WTC11 (cell line): ENCODE measurements at regions not wholly inside any gene's neighbourhood (a gene's known extent, or its start where the extent isn't known, plus 50 kb on each side); places are given as distances from the start of the nearest gene placed in this dataset.

Source experiments
- ATAC-seq: fragments of 200-7000 bp; cut with Tn5 transposase; 2 replicates; pipeline ENCODE4 v1.10.0; 2021; ENCODE audit warnings: mild to moderate bottlenecking, moderate library complexity
- CTCF ChIA-PET: fragments of 300-600 bp; sonication (Branson Sonifier 250); formaldehyde crosslinking; loops from one replicate; lab custom pipeline; 2021; ENCODE audit warnings: antibody characterized with exemption; lab: Charles Lee
- POLR2A ChIA-PET: fragments of 350-600 bp; sonication (Branson Sonifier 250); formaldehyde crosslinking; loops from one replicate; lab custom pipeline; 2021; ENCODE audit warnings: antibody characterized with exemption; lab: Charles Lee
- DNase-seq: peaks from one replicate; pipeline ENCODE4 v3.0.0; 2021; ENCODE audit warnings: low spot score
- H3K27ac Mint-ChIP-seq: 2 replicates; pipeline ENCODE4 v1.8.0; 2021; ENCODE audit warnings: mixed read lengths
- H3K27me3 Mint-ChIP-seq: 2 replicates; pipeline ENCODE4 v1.8.0; 2021; ENCODE audit warnings: low read depth, mild to moderate bottlenecking, moderate library complexity, mixed read lengths
- H3K36me3 Mint-ChIP-seq: 2 replicates; pipeline ENCODE4 v1.8.0; 2021; ENCODE audit warnings: mixed read lengths
- H3K4me1 Mint-ChIP-seq: 2 replicates; pipeline ENCODE4 v1.8.0; 2022; ENCODE audit warnings: mixed read lengths
- H3K4me3 Mint-ChIP-seq: 2 replicates; pipeline ENCODE4 v1.8.0; 2021; ENCODE audit warnings: mild to moderate bottlenecking, moderate library complexity, mixed read lengths
- H3K9me3 Mint-ChIP-seq: 2 replicates; pipeline ENCODE4 v1.8.0; 2021; ENCODE audit warnings: mixed read lengths
- CREM ChIP-seq: sonication (generic); formaldehyde crosslinking; IDR thresholded peaks from 2 replicates; pipeline ENCODE4 v1.8.1; 2022; ENCODE audit warnings: mild to moderate bottlenecking, missing genetic modification reagents, moderate library complexity
- E2F5 ChIP-seq: sonication (generic); formaldehyde crosslinking; IDR thresholded peaks from 2 replicates; pipeline ENCODE4 v1.8.1; 2022; ENCODE audit warnings: mild to moderate bottlenecking, moderate library complexity, missing genetic modification reagents
- ELF4 ChIP-seq: sonication (generic); formaldehyde crosslinking; IDR thresholded peaks from 2 replicates; pipeline ENCODE4 v1.8.1; 2022; ENCODE audit warnings: low read depth, mild to moderate bottlenecking, moderate library complexity, missing genetic modification reagents
- FOXP1 ChIP-seq: sonication (generic); formaldehyde crosslinking; IDR thresholded peaks from 2 replicates; pipeline ENCODE4 v1.8.0; 2022; ENCODE audit warnings: missing genetic modification reagents, mild to moderate bottlenecking, moderate library complexity, borderline replicate concordance
- HMGA2 ChIP-seq: fragments of 250-450 bp; sonication (Bioruptor Pico); IDR thresholded peaks from 2 replicates; pipeline ENCODE4 v1.4.0; 2021; ENCODE audit warnings: mild to moderate bottlenecking, moderate library complexity
- IRF1 ChIP-seq: sonication (generic); formaldehyde crosslinking; IDR thresholded peaks from 2 replicates; pipeline ENCODE4 v1.8.0; 2023; ENCODE audit warnings: missing genetic modification reagents
- JAZF1 ChIP-seq: fragments of 250-450 bp; sonication (Bioruptor Pico); IDR thresholded peaks from 2 replicates; pipeline ENCODE4 v1.9.0; 2021; ENCODE audit warnings: moderate library complexity, mild to moderate bottlenecking, inconsistent platforms
- NFE2L1 ChIP-seq: sonication (generic); formaldehyde crosslinking; IDR thresholded peaks from 2 replicates; pipeline ENCODE4 v1.8.1; 2023; ENCODE audit warnings: missing genetic modification reagents
- NFYB ChIP-seq: sonication (generic); formaldehyde crosslinking; conservative IDR thresholded peaks from 2 replicates; pipeline ENCODE4 v1.8.0; 2022; ENCODE audit warnings: low read depth, missing genetic modification reagents
- OVOL2 ChIP-seq: fragments of 250-450 bp; sonication (Bioruptor Pico); IDR thresholded peaks from 2 replicates; pipeline ENCODE4 v1.9.0; 2021; ENCODE audit warnings: mild to moderate bottlenecking, borderline replicate concordance
- RELA ChIP-seq: sonication (generic); formaldehyde crosslinking; IDR thresholded peaks from 2 replicates; pipeline ENCODE4 v1.8.1; 2022; ENCODE audit warnings: missing genetic modification reagents, mild to moderate bottlenecking, borderline replicate concordance
- SMAD4 ChIP-seq: sonication (generic); formaldehyde crosslinking; IDR thresholded peaks from 2 replicates; pipeline ENCODE4 v1.8.0; 2022; ENCODE audit warnings: mild to moderate bottlenecking, missing genetic modification reagents
- TEAD1 ChIP-seq: sonication (generic); formaldehyde crosslinking; IDR thresholded peaks from 2 replicates; pipeline ENCODE4 v1.8.0; 2022; ENCODE audit warnings: mild to moderate bottlenecking, missing genetic modification reagents
- USF2 ChIP-seq: sonication (generic); formaldehyde crosslinking; IDR thresholded peaks from 2 replicates; pipeline ENCODE4 v1.8.1; 2023; ENCODE audit warnings: mild to moderate bottlenecking, missing genetic modification reagents, moderate library complexity
- ZNF281 ChIP-seq: sonication (generic); formaldehyde crosslinking; IDR thresholded peaks from 2 replicates; pipeline ENCODE4 v1.8.0; 2023; ENCODE audit warnings: mild to moderate bottlenecking, missing genetic modification reagents
- ZNF396 ChIP-seq: fragments of 250-450 bp; sonication (Bioruptor Pico); IDR thresholded peaks from 2 replicates; pipeline ENCODE4 v1.8.0; 2021; ENCODE audit warnings: mild to moderate bottlenecking, moderate library complexity, borderline replicate concordance

GRCh38 chr4:97475621-97476020, 667.7 kb downstream of the STPG2 start:
- ChIA-PET CTCF (no interaction called here), POLR2A (no interaction called here)
- no peak for DNase-seq
- TF ChIP-seq FOXP1 (CRISPR knock-in tag) (no peak), OVOL2 (CRISPR knock-in tag) (no peak), RELA (CRISPR knock-in tag) (no peak), CREM (CRISPR knock-in tag) (no peak), NFYB (CRISPR knock-in tag) (no peak)
- Mint-ChIP-seq H3K4me3 (no peak overlapping the region), H3K27me3 (no peaks in the 10 kb centered on the region), H3K4me1 (peaks cover 5% of the 10 kb centered on the region; the same call in 1 of the 2 replicates), H3K9me3 (peaks cover 26% of the 10 kb centered on the region), H3K36me3 (peaks cover 21% of the 10 kb centered on the region), H3K27ac (no peak overlapping the region)
- ATAC-seq, result no peak

GRCh38 chr4:97477974-97478373, 665.3 kb downstream of the STPG2 start:
- Mint-ChIP-seq H3K4me1 (peaks cover 5% of the 10 kb centered on the region; the same call in 1 of the 2 replicates), H3K4me3 (no peak overlapping the region), H3K27ac (no peak overlapping the region), H3K27me3 (no peaks in the 10 kb centered on the region), H3K36me3 (peaks cover 15% of the 10 kb centered on the region), H3K9me3 (peaks cover 20% of the 10 kb centered on the region)
- no peak for TF ChIP-seq SMAD4
- no peak for TF ChIP-seq ZNF281 (CRISPR knock-in tag)
- no peak for TF ChIP-seq JAZF1 (CRISPR knock-in tag)
- no peak for TF ChIP-seq NFE2L1 (CRISPR knock-in tag)
- no peak for TF ChIP-seq USF2 (CRISPR knock-in tag)
- no peak for TF ChIP-seq HMGA2 (CRISPR knock-in tag)
- TF ChIP-seq IRF1 (CRISPR knock-in tag), result no peak
- no peak for TF ChIP-seq E2F5 (CRISPR knock-in tag)
- ATAC-seq (no peak), DNase-seq (no peak)
- POLR2A ChIA-PET, result no interaction called here
- CTCF ChIA-PET, result no interaction called here

- Mint-ChIP-seq H3K9me3 (peaks cover 21% of the 10 kb centered on the region), H3K27me3 (no peaks in the 10 kb centered on the region)
- DNase-seq (no peak), ATAC-seq (no peak)
- POLR2A ChIA-PET, result no interaction called here
- TF ChIP-seq ZNF396 (CRISPR knock-in tag) (no peak), OVOL2 (CRISPR knock-in tag) (no peak), ELF4 (no peak), TEAD1 (CRISPR knock-in tag) (no peak)
- TF ChIP-seq, all 79 proteins: peak for 0
- Mint-ChIP-seq H3K4me3 (no peak overlapping the region), H3K27ac (no peak overlapping the region), H3K4me1 (no peaks in the 10 kb centered on the region), H3K36me3 (peaks cover 6% of the 10 kb centered on the region; the same call in 1 of the 2 replicates)
- CTCF ChIA-PET, result no interaction called here
Observed at GRCh38 chr4:97479388-97479787, 663.9 kb downstream of the STPG2 start.
